ENCODE measurements at regions not wholly inside any gene's neighbourhood (a gene's known extent, or its start where the extent isn't known, plus 50 kb on each side); places are given as distances from the start of the nearest gene placed in this dataset.

DNA sequence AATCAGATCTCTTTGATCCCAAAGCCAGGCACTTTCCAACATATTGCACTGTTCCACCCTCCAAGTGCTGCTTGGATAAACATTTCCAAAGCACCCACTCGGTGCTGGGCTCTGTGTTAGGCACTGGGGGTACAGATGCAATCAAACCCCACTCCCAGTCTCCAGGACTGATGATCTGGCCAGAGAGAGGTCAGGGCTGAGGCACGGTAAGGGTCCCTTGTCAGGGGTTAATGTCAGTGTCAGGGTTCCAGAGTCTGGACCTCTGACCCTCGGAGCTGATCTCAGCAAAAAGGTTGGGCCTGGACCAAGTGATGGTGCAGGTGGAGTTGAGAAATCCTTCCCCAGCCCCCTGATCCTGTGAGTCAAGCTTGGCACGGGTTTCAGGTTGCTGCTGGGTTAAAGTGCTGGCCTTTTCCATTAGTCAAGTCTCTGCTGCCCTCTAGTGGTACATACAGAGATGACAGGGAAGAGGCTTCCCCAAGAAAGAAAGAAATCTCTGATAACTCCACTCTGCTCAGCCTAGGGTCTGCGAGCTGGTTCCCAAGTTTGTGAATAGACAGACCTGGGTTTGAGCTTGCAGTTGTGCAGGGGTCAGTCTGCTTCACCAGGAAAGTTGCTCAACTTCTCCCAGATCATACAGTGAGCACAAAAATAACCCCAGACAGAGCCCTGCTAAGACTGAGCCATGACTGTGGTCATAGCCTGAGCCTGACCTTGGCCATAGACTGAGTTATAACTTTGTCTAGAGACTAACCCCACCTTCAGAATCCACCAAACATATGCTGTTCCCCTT is 74.6 kb downstream of the DMRTA2 start (continued):
- TF ChIP-seq ZNF687 (CRISPR knock-in tag; IDR thresholded peaks at IDR 0.05), result no peak
- no peak for TF ChIP-seq ZNF235 (CRISPR knock-in tag; IDR thresholded peaks at IDR 0.05; ENCODE audit: borderline replicate concordance)
- peak; percentile 61 for TF ChIP-seq BHLHE40 (IDR thresholded peaks at IDR 0.05; ENCODE audit: low read length)
- TF ChIP-seq PLRG1 (conservative IDR thresholded peaks at IDR 0.05), result no peak
- no peak for TF ChIP-seq SKI (IDR thresholded peaks at IDR 0.05; ENCODE audit: partially characterized antibody)
- TF ChIP-seq MAFF (IDR thresholded peaks at IDR 0.05; ENCODE audit: low read depth, low read length), result peak; percentile 5; the same call in 1 of the 2 replicates
- no peak for TF ChIP-seq KMT2B (CRISPR knock-in tag; IDR thresholded peaks at IDR 0.05)
- TF ChIP-seq CTCF (CRISPR knock-in tag; IDR thresholded peaks at IDR 0.05), result peak; percentile 86
- no peak for TF ChIP-seq NFKBIZ (CRISPR knock-in tag; IDR thresholded peaks at IDR 0.05)
- TF ChIP-seq ZNF550 (CRISPR knock-in tag; IDR thresholded peaks at IDR 0.05; ENCODE audit: borderline replicate concordance), result no peak
